Endothelial cell of umbilical vein (primary cell): ENCODE measurements at regions not wholly inside any gene's neighbourhood (a gene's known extent, or its start where the extent isn't known, plus 50 kb on each side); places are given as distances from the start of the nearest gene placed in this dataset.
A peak's percentile ranks its signal among the peaks of the same experiment; 100 is the strongest.

Source experiments
- BruUV-seq: library from RNA; stranded (reverse); fragments of 400-500 nt; replicated peaks from 2 replicates; lab custom pipeline; 2021; lab: Mats Ljungman, UMichigan
- CTCF ChIA-PET: fragments of 300-600, 350-600 bp; sonication (Branson Sonifier 250); formaldehyde crosslinking; loops from one replicate; lab custom pipeline; 2021; ENCODE audit warnings: antibody characterized with exemption, inconsistent platforms; lab: Charles Lee
- POLR2A ChIA-PET: fragments of 300-600, 350-600 bp; sonication (Branson Sonifier 250); formaldehyde crosslinking; loops from one replicate; lab custom pipeline; 2021; ENCODE audit warnings: antibody characterized with exemption, inconsistent platforms; lab: Charles Lee
- DNase-seq: peaks from one replicate; pipeline ENCODE4 v3.0.0-alpha.2; 2011; ENCODE audit warnings: low read depth, low spot score
- FAIRE-seq: peaks from 2 replicates; lab custom pipeline; 2011; peaks lifted over from hg19 to GRCh38; lab: Jason Lieb, UNC
- H2AFZ ChIP-seq: 2 replicates; pipeline ENCODE4 v1.6.0; 2012; ENCODE audit warnings: low read depth, low read length, control low read depth, inconsistent platforms
- H3K27ac ChIP-seq: 2 replicates; pipeline ENCODE4 v1.5.1; 2011; ENCODE audit warnings: low read depth, mild to moderate bottlenecking, control low read depth, low read length, moderate library complexity; ENCODE audit not compliant: insufficient read depth
- H3K27me3 ChIP-seq, 2 experiments: 2 replicates each; pipeline versions ENCODE4 v1.6.0 to v1.6.1; 2011; ENCODE audit warnings: low read length in 2 of 2, mixed read lengths in 1 of 2; ENCODE audit not compliant: control insufficient read depth in 2 of 2, insufficient read depth in 2 of 2
- H3K36me3 ChIP-seq, 2 experiments: 2 replicates in 1 of 2; 3 replicates in 1 of 2; pipeline ENCODE4 v1.5.1; 2011; ENCODE audit warnings: low read length in 2 of 2, mild to moderate bottlenecking in 1 of 2, moderate library complexity in 1 of 2; ENCODE audit not compliant: control insufficient read depth in 2 of 2, insufficient read depth in 2 of 2; ENCODE audit errors: extremely low read depth in 1 of 2
- H3K4me1 ChIP-seq: 3 replicates; pipeline ENCODE4 v1.5.1; 2011; ENCODE audit warnings: mild to moderate bottlenecking, low read length; ENCODE audit not compliant: control insufficient read depth, insufficient read depth; ENCODE audit errors: extremely low read depth
- H3K4me2 ChIP-seq: 2 replicates; pipeline ENCODE4 v1.6.1; 2011; ENCODE audit warnings: low read length, control low read depth, mixed read lengths; ENCODE audit not compliant: insufficient read depth
- H3K4me3 ChIP-seq, 3 experiments: fragments of 200-600 bp in 1 of 3; sonication (generic), shearing (Covaris generic) in 1 of 3; replicated peaks in 1 of 3; 2 replicates each; pipeline ENCODE4 v1.5.1; 2011 to 2016; ENCODE audit warnings: control low read depth in 3 of 3, low read length in 3 of 3, mild to moderate bottlenecking in 2 of 3, inconsistent platforms in 1 of 3, low read depth in 1 of 3, moderate library complexity in 1 of 3; ENCODE audit not compliant: insufficient read depth in 1 of 3
- H3K79me2 ChIP-seq: 2 replicates; pipeline ENCODE4 v1.6.0; 2012; ENCODE audit warnings: low read length, inconsistent platforms; ENCODE audit not compliant: control insufficient read depth, insufficient read depth
- H3K9ac ChIP-seq: replicated peaks from 2 replicates; pipeline ENCODE3; 2011; ENCODE audit warnings: low read length, control low read depth; ENCODE audit not compliant: insufficient read depth; ENCODE audit errors: extremely low read depth
- H3K9me1 ChIP-seq: replicated peaks from 3 replicates; pipeline ENCODE4 v1.6.0; 2011; ENCODE audit warnings: mild to moderate bottlenecking, low read length; ENCODE audit not compliant: control insufficient read depth, insufficient read depth; ENCODE audit errors: extremely low read depth
- H3K9me3 ChIP-seq: replicated peaks from 2 replicates; pipeline ENCODE4 v1.5.1; 2012; ENCODE audit warnings: low read length, inconsistent platforms; ENCODE audit not compliant: control insufficient read depth, insufficient read depth
- H4K20me1 ChIP-seq: replicated peaks from 2 replicates; pipeline ENCODE3; 2011; ENCODE audit warnings: mild to moderate bottlenecking, low read length; ENCODE audit not compliant: control insufficient read depth, insufficient read depth; ENCODE audit errors: extremely low read depth
- EZH2 ChIP-seq: IDR thresholded peaks from 2 replicates; pipeline ENCODE4 v1.6.1; 2012; ENCODE audit warnings: borderline replicate concordance, low read depth, mild to moderate bottlenecking, moderate library complexity, low read length, inconsistent platforms; ENCODE audit not compliant: severe bottlenecking
- GATA2 ChIP-seq: IDR thresholded peaks from 2 replicates; pipeline ENCODE4 v1.7.0; 2011; ENCODE audit warnings: low read depth, mild to moderate bottlenecking, moderate library complexity, mixed read lengths, low read length; ENCODE audit not compliant: insufficient read length, insufficient read depth
- dilution Hi-C: fragments of 300-500 bp; cut with MboI; formaldehyde crosslinking; loops from one replicate; pipeline ENCODE4 v1.15.0; 2019; ENCODE audit warnings: low sequenced_read_pairs; ENCODE audit not compliant: extremely low pct_ligation_motif_present
- intact Hi-C: fragments of 100-400 bp; cut with micrococcal nuclease; formaldehyde crosslinking; loops from one replicate; pipeline ENCODE4 v1.10.0; 2022

DNA sequence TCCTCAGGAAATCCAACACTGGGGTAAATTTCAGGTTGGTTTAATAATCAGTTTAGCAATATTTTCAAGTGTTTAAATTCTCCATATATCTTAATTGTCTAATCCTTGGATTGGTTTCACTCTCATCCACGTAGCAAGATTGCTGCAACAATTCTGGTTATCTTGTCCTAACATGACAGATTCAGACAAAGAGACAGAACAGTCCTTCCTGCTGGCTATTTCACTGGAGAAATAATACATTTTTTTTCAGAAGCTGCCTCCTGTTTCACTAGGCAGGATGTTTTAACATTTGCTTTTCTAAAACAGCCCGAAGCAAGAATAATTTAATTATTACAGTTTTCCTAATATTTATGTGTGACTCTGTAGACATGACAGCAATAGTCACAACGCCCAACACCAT, 2011.2 kb downstream of the NCAM2 start:
- Histone ChIP-seq H2AFZ (peak overlapping the region; percentile 46), H3K4me2 (no peak overlapping the region), H3K27me3 (no peaks in the 10 kb centered on the region), H3K4me1 (peaks cover 14% of the 10 kb centered on the region), H4K20me1 (no peaks in the 10 kb centered on the region), H3K27ac (no peak overlapping the region), H3K79me2 (no peaks in the 10 kb centered on the region), H3K9ac (no peak overlapping the region), H3K4me3 (no peak overlapping the region), H3K9me3 (no peaks in the 10 kb centered on the region), H3K9me1 (no peaks in the 10 kb centered on the region), H3K36me3 (no peaks in the 10 kb centered on the region)
- FAIRE-seq (peak; percentile 50), DNase-seq (no peak)
- CTCF ChIA-PET, result interaction anchor here (1.6 kb wide), 1 partner anchor 9 kb away, joined by 5 read pairs; no protein-coding TSS in a partner anchor
- intact Hi-C loops, result no loop called here
- dilution Hi-C loops, result no loop called here
- POLR2A ChIA-PET, result no interaction called here
- no TSS peak for BruUV-seq
- no peak for TF ChIP-seq GATA2

DNA sequence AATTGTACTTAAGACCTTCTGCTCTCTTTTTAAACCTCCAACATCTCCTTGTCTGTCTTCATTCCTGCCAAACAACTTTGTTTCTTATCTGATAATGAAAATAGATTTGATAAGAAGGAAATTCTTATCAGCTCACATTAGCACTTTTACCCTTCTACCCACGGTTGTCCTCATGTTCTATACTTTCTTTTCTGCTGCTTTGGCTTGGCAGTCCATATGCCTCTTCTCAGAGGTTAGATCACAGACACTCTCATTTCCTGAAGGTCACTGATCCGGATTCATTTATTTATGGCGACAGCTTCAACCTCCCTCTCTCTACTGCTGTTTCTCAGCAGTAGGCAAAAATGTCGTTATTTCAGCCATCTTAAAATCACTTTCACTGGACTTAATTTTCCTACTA, 2015.8 kb downstream of the NCAM2 start:
- H3K79me2 ChIP-seq, result no peaks in the 10 kb centered on the region
- dilution Hi-C loops (no loop called here), intact Hi-C loops (loop anchor here (1.0 to 10.0 kb wide), 4 partner anchors 114 to 439 kb away; no protein-coding TSS in a partner anchor)
- ChIA-PET POLR2A (interaction anchor here (0.5 kb wide), 1 partner anchor 261 kb away, joined by 8 read pairs; no protein-coding TSS in a partner anchor), CTCF (interaction anchor here (0.8 to 1.8 kb wide), 10 partner anchors 8 to 439 kb away, joined by 3 to 11 read pairs (median 4); no protein-coding TSS in a partner anchor)
- DNase-seq, result peak; percentile 84
- peaks cover 36% of the 10 kb centered on the region for H3K4me1 ChIP-seq
- no peak overlapping the region for H3K4me3 ChIP-seq
- peak overlapping the region; percentile 78 for H3K4me2 ChIP-seq
- H3K9me1 ChIP-seq, result no peaks in the 10 kb centered on the region
- BruUV-seq, result no TSS peak
- peak overlapping the region; percentile 9 for H3K9ac ChIP-seq
- peak overlapping the region; percentile 95 for H2AFZ ChIP-seq
- no peaks in the 10 kb centered on the region for H3K36me3 ChIP-seq
- H4K20me1 ChIP-seq, result no peaks in the 10 kb centered on the region
- no peaks in the 10 kb centered on the region for H3K27me3 ChIP-seq
- peak overlapping the region; percentile 27 for H3K27ac ChIP-seq
- FAIRE-seq, result peak; percentile 53
- TF ChIP-seq GATA2 (peak; percentile 77), EZH2 (no peak)
- no peaks in the 10 kb centered on the region for H3K9me3 ChIP-seq
